H9 (cell line): ENCODE measurements at regions not wholly inside any gene's neighbourhood (a gene's known extent, or its start where the extent isn't known, plus 50 kb on each side); places are given as distances from the start of the nearest gene placed in this dataset.

Experiments
- DNase-seq: peaks from one replicate; pipeline ENCODE4 v3.0.0-alpha.2; 2017
- H2AFZ ChIP-seq: one replicate; pipeline ENCODE4 v1.6.1; 2013; ENCODE audit warnings: mild to moderate bottlenecking, low read length, control low read depth, moderate library complexity
- H2AK5ac ChIP-seq: 2 replicates; pipeline ENCODE4 v1.6.1; 2013; ENCODE audit warnings: low read length, control low read depth, mixed read lengths; ENCODE audit not compliant: insufficient read length
- H2BK120ac ChIP-seq: one replicate; pipeline ENCODE4 v1.6.1; 2013; ENCODE audit warnings: low read depth, mild to moderate bottlenecking, low read length, control low read depth, inconsistent platforms; ENCODE audit not compliant: poor library complexity, severe bottlenecking
- H2BK12ac ChIP-seq: 2 replicates; pipeline ENCODE4 v1.6.1; 2013; ENCODE audit warnings: low read length, control low read depth, mixed read lengths, low read depth; ENCODE audit not compliant: insufficient read length
- H2BK15ac ChIP-seq: 2 replicates; pipeline ENCODE4 v1.6.1; 2013; ENCODE audit warnings: low read depth, low read length, control low read depth
- H2BK20ac ChIP-seq: one replicate; pipeline ENCODE4 v1.6.1; 2013; ENCODE audit warnings: low read depth, mild to moderate bottlenecking, low read length, control low read depth, inconsistent platforms; ENCODE audit not compliant: poor library complexity, severe bottlenecking
- H2BK5ac ChIP-seq: 2 replicates; pipeline ENCODE4 v1.6.1; 2013; ENCODE audit warnings: low read length, control low read depth, mixed read lengths; ENCODE audit not compliant: insufficient read length
- H3K14ac ChIP-seq: 2 replicates; pipeline ENCODE4 v1.6.1; 2013; ENCODE audit warnings: low read length, control low read depth; ENCODE audit not compliant: insufficient read depth
- H3K18ac ChIP-seq: 2 replicates; pipeline ENCODE4 v1.6.1; 2013; ENCODE audit warnings: low read depth, mild to moderate bottlenecking, mixed read lengths, low read length, control low read depth; ENCODE audit not compliant: insufficient read length
- H3K23ac ChIP-seq: 2 replicates; pipeline ENCODE4 v1.6.1; 2013; ENCODE audit warnings: low read length, control low read depth, mixed read lengths, low read depth; ENCODE audit not compliant: insufficient read length
- H3K23me2 ChIP-seq: 2 replicates; pipeline ENCODE4 v1.6.1; 2013; ENCODE audit warnings: low read depth, mild to moderate bottlenecking, mixed read lengths, low read length, control low read depth; ENCODE audit not compliant: insufficient read length, poor library complexity, severe bottlenecking
- H3K27ac ChIP-seq: 2 replicates; pipeline ENCODE4 v1.5.1; 2013; ENCODE audit warnings: low read length, control low read depth, mixed read lengths, low read depth; ENCODE audit not compliant: insufficient read length
- H3K27me3 ChIP-seq: 2 replicates; pipeline ENCODE4 v1.6.1; 2013; ENCODE audit warnings: low read length, control low read depth, inconsistent platforms; ENCODE audit not compliant: insufficient read depth
- H3K4ac ChIP-seq: 2 replicates; pipeline ENCODE4 v1.6.1; 2013; ENCODE audit warnings: low read depth, mild to moderate bottlenecking, control low read depth, inconsistent platforms, low read length, moderate library complexity
- H3K4me1 ChIP-seq: 2 replicates; pipeline ENCODE4 v1.6.1; 2013; ENCODE audit warnings: low read length, control low read depth, inconsistent platforms; ENCODE audit not compliant: insufficient read depth
- H3K4me2 ChIP-seq: 2 replicates; pipeline ENCODE4 v1.6.1; 2013; ENCODE audit warnings: low read length, control low read depth, mixed read lengths; ENCODE audit not compliant: insufficient read length, insufficient read depth
- H3K56ac ChIP-seq: 2 replicates; pipeline ENCODE4 v1.6.1; 2013; ENCODE audit warnings: low read depth, mild to moderate bottlenecking, mixed read lengths, low read length, control low read depth; ENCODE audit not compliant: insufficient read length
- H3K79me1 ChIP-seq: 2 replicates; pipeline ENCODE4 v1.6.1; 2013; ENCODE audit warnings: low read depth, mild to moderate bottlenecking, moderate library complexity, low read length, control low read depth, inconsistent platforms; ENCODE audit not compliant: insufficient read depth, poor library complexity, severe bottlenecking
- H3K79me2 ChIP-seq: 2 replicates; pipeline ENCODE4 v1.6.1; 2013; ENCODE audit warnings: low read length, control low read depth, inconsistent platforms; ENCODE audit not compliant: insufficient read depth
- H3K9ac ChIP-seq: 2 replicates; pipeline ENCODE4 v1.6.1; 2013; ENCODE audit warnings: low read length, control low read depth, mixed read lengths; ENCODE audit not compliant: insufficient read length; ENCODE audit errors: extremely low read depth
- H3K9me3 ChIP-seq: one replicate; pipeline ENCODE4 v1.6.1; 2013; ENCODE audit warnings: low read depth, low read length, inconsistent platforms; ENCODE audit not compliant: control insufficient read depth
- H3T11ph ChIP-seq: one replicate; pipeline ENCODE4 v1.6.1; 2013; ENCODE audit warnings: mild to moderate bottlenecking, low read length, control low read depth, inconsistent platforms
- H4K20me1 ChIP-seq: one replicate; pipeline ENCODE4 v1.6.1; 2013; ENCODE audit not compliant: control insufficient read depth, insufficient read length, insufficient read depth
- H4K5ac ChIP-seq: 2 replicates; pipeline ENCODE4 v1.6.1; 2013; ENCODE audit warnings: low read depth, mild to moderate bottlenecking, mixed read lengths, low read length, control low read depth; ENCODE audit not compliant: insufficient read length
- H4K8ac ChIP-seq: replicated peaks from 2 replicates; pipeline ENCODE4 v1.6.1; 2013; ENCODE audit warnings: low read length, control low read depth, mixed read lengths, low read depth; ENCODE audit not compliant: insufficient read length
- H4K91ac ChIP-seq: 2 replicates; pipeline ENCODE4 v1.6.1; 2013; ENCODE audit warnings: low read depth, mild to moderate bottlenecking, moderate library complexity, mixed read lengths, low read length, control low read depth; ENCODE audit not compliant: insufficient read length
- H3K27ac Mint-ChIP-seq, 3 experiments: 2 replicates in 2 of 3; 3 replicates in 1 of 3; pipeline ENCODE4 v1.8.0; 2020 to 2021; ENCODE audit warnings: mixed read lengths in 3 of 3, mild to moderate bottlenecking in 1 of 3, moderate library complexity in 1 of 3
- H3K27me3 Mint-ChIP-seq: 2 replicates; pipeline ENCODE4 v1.8.0; 2021; ENCODE audit warnings: low read depth, mild to moderate bottlenecking, moderate library complexity, mixed read lengths
- H3K36me3 Mint-ChIP-seq, 3 experiments: 2 replicates in 2 of 3; 3 replicates in 1 of 3; pipeline ENCODE4 v1.8.0; 2020 to 2021; ENCODE audit warnings: low read depth in 3 of 3, mixed read lengths in 3 of 3; ENCODE audit not compliant: insufficient read depth in 1 of 3
- H3K4me1 Mint-ChIP-seq, 2 experiments: 2 replicates each; pipeline ENCODE4 v1.8.0; 2020; ENCODE audit warnings: mixed read lengths in 2 of 2
- H3K4me3 Mint-ChIP-seq, 2 experiments: 2 replicates in 1 of 2; 3 replicates in 1 of 2; pipeline ENCODE4 v1.8.0; 2020 to 2021; ENCODE audit warnings: mild to moderate bottlenecking in 2 of 2, mixed read lengths in 2 of 2, moderate library complexity in 1 of 2
- H3K9me3 Mint-ChIP-seq, 2 experiments: 2 replicates in 1 of 2; 3 replicates in 1 of 2; pipeline ENCODE4 v1.8.0; 2020; ENCODE audit warnings: mild to moderate bottlenecking in 2 of 2, mixed read lengths in 2 of 2, moderate library complexity in 1 of 2
- CTCF ChIP-seq: fragments of 200-600 bp; sonication (generic); conservative IDR thresholded peaks from 3 replicates; pipeline ENCODE4 v1.8.0; 2021; ENCODE audit warnings: antibody characterized with exemption, mild to moderate bottlenecking
- WGBS: extraction: QIAGEN DNeasy Blood & Tissue Kit; methylation state at CpG from one replicate; pipeline ENCODE4 v1.1.7; 2013; ENCODE audit warnings: missing lambda C conversion rate, low lambda C conversion rate, mixed read lengths; ENCODE audit not compliant: insufficient read length; ENCODE audit errors: extremely low coverage; 5-methylcytosine and 5-hydroxymethylcytosine counted together

DNA sequence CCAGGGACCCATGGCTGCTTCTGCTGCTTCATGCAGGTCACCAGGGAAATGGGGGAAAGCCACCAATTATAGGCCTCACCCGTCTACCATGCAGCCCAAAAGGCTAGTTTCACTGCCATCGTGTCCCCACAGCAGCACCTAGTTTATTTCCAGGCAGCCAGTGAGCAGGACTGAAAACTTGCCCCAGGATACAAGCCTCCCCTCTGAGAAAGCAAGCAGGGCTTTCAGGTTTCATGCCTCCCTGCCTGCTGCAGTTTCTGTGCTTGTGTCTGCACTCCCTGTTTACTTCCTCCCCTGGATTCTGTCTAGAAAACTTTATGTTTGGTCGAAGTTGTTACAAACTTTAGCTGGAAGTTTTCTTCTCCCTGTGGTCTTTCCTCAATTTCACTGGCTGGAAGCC lies 319.1 kb downstream of the ANXA1 start:
- H3K14ac ChIP-seq = peak overlapping the region; percentile 20; the same call in 1 of the 2 replicates
- Mint-ChIP-seq H3K4me3 (no peak overlapping the region), H3K36me3 (peaks cover 0 to 7% (median 4%) of the 10 kb centered on the region in 3 experiments; a peak in 2 of 7 replicates), H3K9me3 (peaks cover 0 to 2% of the 10 kb centered on the region in 2 experiments; a peak in 2 of 5 replicates), H3K4me1 (peaks cover 3 to 4% of the 10 kb centered on the region in 2 experiments; a peak in 2 of 4 replicates), H3K27ac (no peak overlapping the region; a peak in 2 of 7 replicates), H3K27me3 (no peaks in the 10 kb centered on the region; the same call in 1 of the 2 replicates)
- H3K4ac ChIP-seq = no peak overlapping the region
- no peaks in the 10 kb centered on the region for H3K23me2 ChIP-seq
- H3K4me1 ChIP-seq = no peaks in the 10 kb centered on the region
- no peak overlapping the region for H2BK120ac ChIP-seq
- no peak overlapping the region for H2BK20ac ChIP-seq
- no peak overlapping the region for H3K27ac ChIP-seq
- H3K9me3 ChIP-seq = no peaks in the 10 kb centered on the region
- no peak overlapping the region for H3K18ac ChIP-seq
- no peak overlapping the region for H3K9ac ChIP-seq
- WGBS = no CpG with 5 or more reads among the region's 3 CpGs
- no peak overlapping the region for H3K56ac ChIP-seq
- no peak overlapping the region for H3K4me2 ChIP-seq
- H2AFZ ChIP-seq = no peak overlapping the region
- H4K5ac ChIP-seq = no peak overlapping the region
- H2BK5ac ChIP-seq = no peak overlapping the region
- H2BK15ac ChIP-seq = no peak overlapping the region
- no peak overlapping the region for H4K91ac ChIP-seq
- H3T11ph ChIP-seq = no peak overlapping the region
- no peak overlapping the region for H3K23ac ChIP-seq
- H2BK12ac ChIP-seq = no peak overlapping the region
- no peaks in the 10 kb centered on the region for H3K79me2 ChIP-seq
- H4K20me1 ChIP-seq = no peaks in the 10 kb centered on the region
- no peaks in the 10 kb centered on the region for H3K79me1 ChIP-seq
- no peak overlapping the region for H4K8ac ChIP-seq
- TF ChIP-seq CTCF = no peak
- no peaks in the 10 kb centered on the region for H3K27me3 ChIP-seq
- no peak overlapping the region for H2AK5ac ChIP-seq
- DNase-seq = no peak
